ENCODE measurements at regions not wholly inside any gene's neighbourhood (a gene's known extent, or its start where the extent isn't known, plus 50 kb on each side); places are given as distances from the start of the nearest gene placed in this dataset.

- no peak for TF ChIP-seq CTCF (IDR thresholded peaks at IDR 0.05; ENCODE audit: unreplicated experiment)
- intact Hi-C loops (cut with micrococcal nuclease): no loop called here
- BruUV-seq (replicated peaks): no TSS peak
- H3K4me1 Mint-ChIP-seq (ENCODE audit: insufficient read depth, unreplicated experiment): no peaks in the 10 kb centered on the region
- no peak overlapping the region for H3K4me3 Mint-ChIP-seq (ENCODE audit: unreplicated experiment)
- H3K9me3 Mint-ChIP-seq (ENCODE audit: unreplicated experiment): no peaks in the 10 kb centered on the region
- peak; percentile 16 for DNase-seq (ENCODE audit: unreplicated experiment)
- H3K27ac Mint-ChIP-seq (ENCODE audit: low read depth, unreplicated experiment): no peak overlapping the region
- ChIA-PET CTCF (no interaction called here), POLR2A (no interaction called here)
- H3K27me3 Mint-ChIP-seq (ENCODE audit: insufficient read depth, unreplicated experiment): peaks cover 15% of the 10 kb centered on the region
- no peaks in the 10 kb centered on the region for H3K36me3 Mint-ChIP-seq (ENCODE audit: insufficient read depth, unreplicated experiment)
Observed at GRCh38 chr2:166381-166780, 97.5 kb downstream of the SH3YL1 start.

DNA sequence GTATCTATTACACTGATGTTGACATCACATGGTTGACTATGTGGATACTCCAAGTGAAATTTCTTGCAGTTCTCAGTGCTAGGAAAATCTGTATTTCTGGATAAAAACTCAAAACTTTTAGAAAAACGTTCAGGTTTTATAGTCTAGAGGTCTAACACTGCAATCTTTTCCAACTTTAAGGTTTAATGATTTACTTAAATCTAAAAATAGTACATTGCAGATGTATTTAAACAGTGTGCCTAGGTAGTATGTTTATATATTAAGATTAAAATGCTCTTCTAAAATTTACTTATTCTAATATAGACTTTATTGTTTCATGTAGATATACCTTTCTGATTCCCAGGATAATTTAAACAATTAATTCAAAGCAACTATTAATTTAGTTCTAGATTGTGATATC lies 98.3 kb downstream of the SH3YL1 start:
- peaks cover 23% of the 10 kb centered on the region for H3K27me3 Mint-ChIP-seq (ENCODE audit: insufficient read depth, unreplicated experiment)
- DNase-seq (ENCODE audit: unreplicated experiment): no peak
- BruUV-seq (replicated peaks): no TSS peak
- POLR2A ChIA-PET: interaction anchor here (0.6 kb wide), 1 partner anchor 12 kb away, joined by 3 read pairs; no protein-coding TSS in a partner anchor
- no peaks in the 10 kb centered on the region for H3K36me3 Mint-ChIP-seq (ENCODE audit: insufficient read depth, unreplicated experiment)
- H3K4me1 Mint-ChIP-seq (ENCODE audit: insufficient read depth, unreplicated experiment): no peaks in the 10 kb centered on the region
- intact Hi-C loops (cut with micrococcal nuclease): no loop called here
- TF ChIP-seq CTCF (IDR thresholded peaks at IDR 0.05; ENCODE audit: unreplicated experiment): no peak
- no peaks in the 10 kb centered on the region for H3K9me3 Mint-ChIP-seq (ENCODE audit: unreplicated experiment)
- H3K4me3 Mint-ChIP-seq (ENCODE audit: unreplicated experiment): no peak overlapping the region
- CTCF ChIA-PET: no interaction called here
- no peak overlapping the region for H3K27ac Mint-ChIP-seq (ENCODE audit: low read depth, unreplicated experiment)

DNA sequence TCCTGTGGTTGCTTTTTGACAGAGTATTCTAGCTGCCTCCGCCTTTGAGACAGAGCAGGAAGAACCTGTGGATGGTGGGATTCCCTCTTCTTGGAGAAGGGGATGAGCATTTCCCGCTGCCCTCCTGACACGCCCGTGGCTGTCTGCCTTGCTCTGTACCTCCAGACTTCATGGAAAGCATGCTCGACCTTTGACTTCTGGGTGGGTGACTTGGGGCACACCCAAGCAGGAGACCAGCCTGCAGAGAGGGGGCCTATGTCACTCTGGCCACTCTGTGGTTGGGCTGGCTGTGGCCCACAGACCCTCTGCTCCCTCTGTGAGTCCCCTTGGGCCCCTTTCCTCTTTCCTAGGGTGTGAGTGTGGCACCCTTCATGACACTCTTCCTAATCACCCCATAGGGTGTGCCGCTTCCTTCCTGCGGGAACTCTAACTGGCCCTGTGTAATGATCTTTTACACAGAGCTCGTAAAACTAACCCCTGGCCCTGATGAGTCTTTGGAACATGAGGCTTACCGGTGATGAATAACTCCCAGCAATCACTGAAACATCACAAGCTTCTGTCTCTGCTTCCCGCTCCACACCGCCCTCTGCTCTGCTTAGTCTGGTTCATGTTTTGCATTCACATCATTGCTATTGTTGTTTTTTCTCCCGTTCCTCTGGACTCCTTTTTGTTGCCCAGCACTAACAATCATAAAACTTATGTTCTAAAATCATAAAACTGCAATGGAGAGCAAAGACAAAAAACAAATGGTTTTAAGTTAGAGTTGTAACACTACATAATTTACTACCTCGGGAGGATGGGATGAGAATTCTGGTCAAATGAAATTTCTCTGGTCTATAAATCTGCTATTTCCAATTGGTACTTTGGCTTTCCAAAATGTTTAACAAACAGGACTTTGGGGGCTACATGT lies 101.1 kb downstream of the SH3YL1 start:
- no peaks in the 10 kb centered on the region for H3K36me3 Mint-ChIP-seq (ENCODE audit: insufficient read depth, unreplicated experiment)
- no peak overlapping the region for H3K4me3 Mint-ChIP-seq (ENCODE audit: unreplicated experiment)
- intact Hi-C loops (cut with micrococcal nuclease): no loop called here
- H3K27me3 Mint-ChIP-seq (ENCODE audit: insufficient read depth, unreplicated experiment): peaks cover 30% of the 10 kb centered on the region
- POLR2A ChIA-PET: no interaction called here
- no peaks in the 10 kb centered on the region for H3K9me3 Mint-ChIP-seq (ENCODE audit: unreplicated experiment)
- no peak for DNase-seq (ENCODE audit: unreplicated experiment)
- no TSS peak for BruUV-seq (replicated peaks)
- H3K4me1 Mint-ChIP-seq (ENCODE audit: insufficient read depth, unreplicated experiment): no peaks in the 10 kb centered on the region
- CTCF ChIA-PET: interaction anchor here (0.7 kb wide), 1 partner anchor 151 kb away, joined by 3 read pairs; no protein-coding TSS in a partner anchor
- no peak overlapping the region for H3K27ac Mint-ChIP-seq (ENCODE audit: low read depth, unreplicated experiment)
- no peak for TF ChIP-seq CTCF (IDR thresholded peaks at IDR 0.05; ENCODE audit: unreplicated experiment)

GRCh38 chr2:161729-162128 lies 102.1 kb downstream of the SH3YL1 start:
- TF ChIP-seq CTCF (IDR thresholded peaks at IDR 0.05; ENCODE audit: unreplicated experiment): no peak
- Mint-ChIP-seq H3K4me3 (ENCODE audit: unreplicated experiment) (no peak overlapping the region), H3K4me1 (ENCODE audit: insufficient read depth, unreplicated experiment) (no peaks in the 10 kb centered on the region), H3K27me3 (ENCODE audit: insufficient read depth, unreplicated experiment) (peaks cover 24% of the 10 kb centered on the region), H3K27ac (ENCODE audit: low read depth, unreplicated experiment) (no peak overlapping the region), H3K9me3 (ENCODE audit: unreplicated experiment) (no peaks in the 10 kb centered on the region), H3K36me3 (ENCODE audit: insufficient read depth, unreplicated experiment) (no peaks in the 10 kb centered on the region)
- ChIA-PET CTCF (interaction anchor here (0.7 kb wide), 1 partner anchor 150 kb away, joined by 3 read pairs; no protein-coding TSS in a partner anchor), POLR2A (interaction anchor here (0.7 kb wide), 1 partner anchor 11 kb away, joined by 3 read pairs; no protein-coding TSS in a partner anchor)
- BruUV-seq (replicated peaks): no TSS peak
- intact Hi-C loops (cut with micrococcal nuclease): no loop called here
- DNase-seq (ENCODE audit: unreplicated experiment): no peak

Measured in MCF 10A (cell line).